ENCODE measurements at regions not wholly inside any gene's neighbourhood (a gene's known extent, or its start where the extent isn't known, plus 50 kb on each side); places are given as distances from the start of the nearest gene placed in this dataset.

GRCh38 chr1:234689236-234689635 is 79.3 kb upstream of the IRF2BP2 start:
- no peak for ATAC-seq
- H3K27ac Mint-ChIP-seq = no peak overlapping the region
- H3K9me3 Mint-ChIP-seq = peaks cover 11 to 14% of the 10 kb centered on the region in 2 donors
- H3K4me3 Mint-ChIP-seq = no peak overlapping the region
- H3K27me3 Mint-ChIP-seq = no peaks in the 10 kb centered on the region
- no peak for DNase-seq
- no peaks in the 10 kb centered on the region for H3K4me1 Mint-ChIP-seq

GRCh38 chr1:234687011-234687410 is 77.0 kb upstream of the IRF2BP2 start:
- peaks cover 11 to 14% of the 10 kb centered on the region in 2 donors for H3K9me3 Mint-ChIP-seq
- ATAC-seq (no peak), DNase-seq (no peak)
- H3K27me3 Mint-ChIP-seq = no peaks in the 10 kb centered on the region
- no peaks in the 10 kb centered on the region for H3K4me1 Mint-ChIP-seq
- H3K4me3 Mint-ChIP-seq = no peak overlapping the region
- no peak overlapping the region for H3K27ac Mint-ChIP-seq

GRCh38 chr1:234686035-234686434 is 76.1 kb upstream of the IRF2BP2 start:
- H3K4me1 Mint-ChIP-seq = no peaks in the 10 kb centered on the region
- DNase-seq (no peak), ATAC-seq (no peak)
- H3K27me3 Mint-ChIP-seq = no peaks in the 10 kb centered on the region
- H3K27ac Mint-ChIP-seq = no peak overlapping the region
- H3K9me3 Mint-ChIP-seq = peaks cover 11 to 14% of the 10 kb centered on the region in 2 donors
- H3K4me3 Mint-ChIP-seq = no peak overlapping the region

- H3K9me3 Mint-ChIP-seq = peaks cover 11 to 14% of the 10 kb centered on the region in 2 donors
Measured at GRCh38 chr1:234684856-234685255, 74.9 kb upstream of the IRF2BP2 start.

GRCh38 chr1:234683861-234684632 is 74.1 kb upstream of the IRF2BP2 start:
- no peaks in the 10 kb centered on the region for H3K4me1 Mint-ChIP-seq
- no peak overlapping the region for H3K4me3 Mint-ChIP-seq
- no peak overlapping the region for H3K27ac Mint-ChIP-seq
- no peak for DNase-seq
- H3K9me3 Mint-ChIP-seq = peaks cover 11 to 14% of the 10 kb centered on the region in 2 donors
- H3K27me3 Mint-ChIP-seq = no peaks in the 10 kb centered on the region
- no peak for ATAC-seq

More at GRCh38 chr1:234684856-234685255, 74.9 kb upstream of the IRF2BP2 start:
- H3K27ac Mint-ChIP-seq = no peak overlapping the region
- H3K4me1 Mint-ChIP-seq = no peaks in the 10 kb centered on the region
- DNase-seq = no peak
- no peak for ATAC-seq
- no peak overlapping the region for H3K4me3 Mint-ChIP-seq
- no peaks in the 10 kb centered on the region for H3K27me3 Mint-ChIP-seq

- no peak for ATAC-seq
- DNase-seq = no peak
Measured at GRCh38 chr1:234683127-234683860, 73.3 kb upstream of the IRF2BP2 start.

GRCh38 chr1:234681990-234682389 is 72.0 kb upstream of the IRF2BP2 start:
- H3K27me3 Mint-ChIP-seq = no peaks in the 10 kb centered on the region
- peaks cover 11% of the 10 kb centered on the region in 2 donors for H3K9me3 Mint-ChIP-seq
- H3K4me3 Mint-ChIP-seq = no peak overlapping the region
- H3K4me1 Mint-ChIP-seq = no peaks in the 10 kb centered on the region
- no peak for ATAC-seq
- no peak overlapping the region for H3K27ac Mint-ChIP-seq
- no peak for DNase-seq

More at GRCh38 chr1:234683127-234683860, 73.3 kb upstream of the IRF2BP2 start:
- H3K9me3 Mint-ChIP-seq = peaks cover 11 to 14% of the 10 kb centered on the region in 2 donors
- no peak overlapping the region for H3K27ac Mint-ChIP-seq
- no peak overlapping the region for H3K4me3 Mint-ChIP-seq
- H3K4me1 Mint-ChIP-seq = no peaks in the 10 kb centered on the region
- no peaks in the 10 kb centered on the region for H3K27me3 Mint-ChIP-seq

- no peak for DNase-seq
- peaks cover 8 to 10% of the 10 kb centered on the region in 2 donors for H3K9me3 Mint-ChIP-seq
- peaks cover 4% of the 10 kb centered on the region for H3K4me1 Mint-ChIP-seq
- no peaks in the 10 kb centered on the region for H3K27me3 Mint-ChIP-seq
- no peak for ATAC-seq
- H3K4me3 Mint-ChIP-seq = no peak overlapping the region
- H3K27ac Mint-ChIP-seq = no peak overlapping the region
Measured at GRCh38 chr1:234681065-234681464, 71.1 kb upstream of the IRF2BP2 start.

- peaks cover 10% of the 10 kb centered on the region for H3K4me1 Mint-ChIP-seq
- H3K27ac Mint-ChIP-seq = no peak overlapping the region
- H3K27me3 Mint-ChIP-seq = no peaks in the 10 kb centered on the region
- H3K4me3 Mint-ChIP-seq = no peak overlapping the region
- no peak for ATAC-seq
- peaks cover 2 to 4% of the 10 kb centered on the region in 2 donors for H3K9me3 Mint-ChIP-seq
- DNase-seq = no peak
Measured at GRCh38 chr1:234680331-234680904, 70.4 kb upstream of the IRF2BP2 start.

- peak; percentile 28 to 47 for DNase-seq
- peak; percentile 89 for ATAC-seq
- H3K27ac Mint-ChIP-seq = peak overlapping the region; percentile 50 to 88
- no peaks in the 10 kb centered on the region for H3K27me3 Mint-ChIP-seq
- peaks cover 19% of the 10 kb centered on the region for H3K4me1 Mint-ChIP-seq
- peak overlapping the region; percentile 78 to 87 for H3K4me3 Mint-ChIP-seq
- no peaks in the 10 kb centered on the region for H3K9me3 Mint-ChIP-seq
Measured at GRCh38 chr1:234676103-234676594, 66.2 kb upstream of the IRF2BP2 start.

- no peak overlapping the region for H3K27ac Mint-ChIP-seq
- no peak for DNase-seq
Measured at GRCh38 chr1:234675572-234675971, 65.6 kb upstream of the IRF2BP2 start.

GRCh38 chr1:234675006-234675405 is 65.0 kb upstream of the IRF2BP2 start:
- Mint-ChIP-seq H3K27me3 (no peaks in the 10 kb centered on the region), H3K27ac (no peak overlapping the region), H3K9me3 (no peaks in the 10 kb centered on the region), H3K4me1 (peaks cover 19% of the 10 kb centered on the region), H3K4me3 (no peak overlapping the region)
- ATAC-seq (no peak), DNase-seq (no peak)

More at GRCh38 chr1:234675572-234675971, 65.6 kb upstream of the IRF2BP2 start:
- H3K4me3 Mint-ChIP-seq = peak overlapping the region; percentile 78 to 87
- H3K4me1 Mint-ChIP-seq = peaks cover 19% of the 10 kb centered on the region
- no peaks in the 10 kb centered on the region for H3K27me3 Mint-ChIP-seq
- H3K9me3 Mint-ChIP-seq = no peaks in the 10 kb centered on the region
- no peak for ATAC-seq

- no peaks in the 10 kb centered on the region for H3K27me3 Mint-ChIP-seq
- no peak overlapping the region for H3K4me3 Mint-ChIP-seq
- H3K4me1 Mint-ChIP-seq = peaks cover 19% of the 10 kb centered on the region
- H3K9me3 Mint-ChIP-seq = no peaks in the 10 kb centered on the region
- no peak for ATAC-seq
- no peak overlapping the region for H3K27ac Mint-ChIP-seq
- no peak for DNase-seq
Measured at GRCh38 chr1:234674218-234674815, 64.3 kb upstream of the IRF2BP2 start.

GRCh38 chr1:234672349-234673135 is 62.6 kb upstream of the IRF2BP2 start:
- Mint-ChIP-seq H3K27me3 (no peaks in the 10 kb centered on the region), H3K4me3 (no peak overlapping the region), H3K9me3 (no peaks in the 10 kb centered on the region), H3K4me1 (peaks cover 19% of the 10 kb centered on the region), H3K27ac (no peak overlapping the region)
- no peak for ATAC-seq
- DNase-seq = no peak

All from stimulated activated naive CD8-positive, alpha-beta T cell treated with anti-CD3 and anti-CD28 coated beads, Interleukin-15, amount 100 ng/mL, for 72 hours (primary cell).